Stimulated activated naive CD8-positive, alpha-beta T cell treated with anti-CD3 and anti-CD28 coated beads, Interleukin-15, Interleukin-2, amounts not matched to agents 100 U/mL and 50 U/mL, for 24 hours (primary cell): ENCODE measurements at regions not wholly inside any gene's neighbourhood (a gene's known extent, or its start where the extent isn't known, plus 50 kb on each side); places are given as distances from the start of the nearest gene placed in this dataset.
"Not testable (repeated sequence)": the region's sequence is repeated elsewhere in the genome, so short reads cannot be mapped to it uniquely, and the experiment has no call there.

Experiments
- ATAC-seq: fragments of 150-1000 bp; cut with Tn5 transposase; one replicate; pipeline ENCODE4 v1.10.0; 2021
- DNase-seq: peaks from one replicate; pipeline ENCODE4 v3.0.0; 2021

DNA sequence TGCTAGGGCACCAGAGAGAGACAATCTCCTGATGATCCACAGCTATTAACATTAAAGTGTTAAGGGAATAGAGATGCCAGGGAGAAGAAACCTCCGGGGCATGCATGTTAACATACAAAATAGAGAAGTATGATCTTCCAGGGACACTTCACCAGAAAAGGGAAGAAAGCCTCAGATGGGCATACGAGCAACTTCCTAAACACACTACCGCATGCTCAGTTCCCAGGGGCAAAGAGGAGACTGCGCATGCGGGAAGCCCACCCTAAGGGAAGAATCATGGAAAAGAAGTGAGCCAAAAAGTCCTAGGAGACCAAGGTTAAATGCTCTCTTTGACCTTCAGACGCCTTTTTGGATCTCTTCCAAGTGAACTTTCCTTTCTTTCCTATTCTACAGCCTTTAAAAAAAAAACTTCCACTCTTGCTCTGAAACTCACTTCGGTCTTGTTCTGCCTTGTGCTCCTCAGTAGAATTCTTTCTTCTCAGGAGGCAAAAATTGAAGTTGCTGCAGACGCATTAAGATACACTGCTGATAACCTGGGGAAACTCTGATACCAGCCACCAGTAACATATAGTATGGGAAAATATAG, 1211.3 kb downstream of the REEP3 start:
- DNase-seq (no peak), ATAC-seq (no peak)

DNA sequence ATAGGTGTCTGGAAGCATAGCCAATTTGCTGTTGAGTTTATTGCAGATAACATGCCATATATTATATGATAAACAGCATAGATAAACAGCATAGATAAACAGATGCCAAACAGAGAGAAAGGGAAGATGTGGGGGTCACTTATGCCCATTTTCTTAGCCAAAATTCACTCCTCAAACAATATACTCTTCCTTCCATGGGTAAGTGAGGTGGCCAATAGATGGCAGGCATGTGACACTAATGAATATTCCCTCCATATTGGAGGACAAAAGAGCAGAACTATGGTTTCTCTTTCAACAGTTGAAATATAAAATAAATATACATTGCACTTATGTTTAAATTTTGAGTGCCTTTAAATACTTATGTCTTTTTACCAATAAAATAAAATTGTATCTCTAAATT, 1212.8 kb downstream of the REEP3 start:
- DNase-seq = no peak
- ATAC-seq = no peak

DNA sequence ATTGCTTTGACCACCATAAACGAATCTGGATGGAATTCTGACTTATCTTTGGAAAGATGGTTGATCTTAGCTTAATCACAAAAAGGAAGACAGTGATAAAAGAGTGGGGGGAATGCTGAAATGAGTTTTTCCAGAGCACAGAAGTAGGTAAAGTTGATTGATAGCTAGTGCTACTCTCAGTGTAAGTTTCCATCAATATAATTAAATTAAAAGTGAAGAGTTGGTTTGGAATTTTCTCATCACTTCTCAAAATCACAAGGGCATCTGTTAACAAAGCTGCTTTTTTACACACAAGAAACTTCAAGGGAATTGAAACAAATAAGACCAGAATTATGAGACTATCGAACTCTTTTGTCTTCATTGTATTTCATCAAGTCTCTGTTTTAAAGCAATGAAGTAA, 1217.3 kb downstream of the REEP3 start:
- DNase-seq = no peak
- ATAC-seq = no peak

DNA sequence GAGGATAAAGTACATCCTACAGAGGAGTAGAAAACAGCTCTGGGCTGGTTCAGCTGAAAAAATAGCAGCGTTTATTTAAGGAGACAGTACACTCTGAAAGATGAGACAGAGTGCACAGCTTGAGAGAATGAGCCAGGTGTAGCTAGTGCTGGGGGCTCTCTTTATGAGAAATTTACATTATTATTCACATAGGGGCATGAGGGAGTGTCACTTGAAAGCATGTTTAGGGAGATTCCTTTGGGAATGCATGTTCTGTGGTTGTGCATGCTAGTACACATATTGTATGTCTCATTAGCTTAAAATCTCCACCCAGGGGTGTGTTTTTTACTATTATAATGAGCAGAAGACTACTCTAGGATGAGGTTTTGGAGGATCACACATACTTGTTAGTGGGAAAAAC, 1224.4 kb downstream of the REEP3 start:
- no peak for DNase-seq
- no peak for ATAC-seq

DNA sequence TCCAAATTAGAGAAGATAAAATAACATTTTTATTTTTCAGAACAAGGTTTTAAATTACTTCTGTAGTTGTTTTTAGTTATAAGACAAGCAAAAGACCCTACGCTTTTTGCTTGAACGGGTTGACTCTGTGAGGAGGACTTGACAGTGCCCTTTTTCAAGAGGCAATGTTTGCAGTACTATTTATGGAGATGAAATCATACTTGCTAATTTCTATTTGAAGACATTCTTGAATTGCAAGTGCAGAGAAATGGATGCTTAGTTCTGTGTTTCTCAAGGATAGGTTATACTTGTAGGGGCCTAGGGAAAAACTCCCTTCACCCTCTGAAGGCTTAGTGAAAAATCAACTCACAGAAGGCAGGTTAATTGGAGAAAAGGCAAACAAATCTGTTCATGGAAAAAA, 1229.5 kb downstream of the REEP3 start:
- no peak for DNase-seq
- no peak for ATAC-seq

DNA sequence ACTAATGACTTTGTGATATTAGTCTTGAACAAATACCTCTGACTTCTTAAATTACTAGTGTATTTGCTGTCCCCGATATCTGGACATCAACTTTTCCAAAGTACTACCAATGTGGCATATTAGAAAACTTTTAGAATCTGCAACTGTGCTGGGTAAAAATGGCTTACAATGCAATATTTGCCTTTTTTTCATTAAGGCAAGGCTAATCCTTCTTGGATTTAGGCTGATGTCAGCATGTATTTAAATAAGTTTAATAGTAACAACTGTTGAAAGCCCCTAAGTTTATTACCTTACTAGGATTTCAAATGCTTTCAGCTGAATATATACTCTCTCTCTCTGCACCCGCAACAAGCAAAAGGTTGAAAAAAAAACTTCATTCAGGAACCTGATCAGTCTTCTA, 1232.3 kb downstream of the REEP3 start:
- ATAC-seq = no peak
- no peak for DNase-seq

DNA sequence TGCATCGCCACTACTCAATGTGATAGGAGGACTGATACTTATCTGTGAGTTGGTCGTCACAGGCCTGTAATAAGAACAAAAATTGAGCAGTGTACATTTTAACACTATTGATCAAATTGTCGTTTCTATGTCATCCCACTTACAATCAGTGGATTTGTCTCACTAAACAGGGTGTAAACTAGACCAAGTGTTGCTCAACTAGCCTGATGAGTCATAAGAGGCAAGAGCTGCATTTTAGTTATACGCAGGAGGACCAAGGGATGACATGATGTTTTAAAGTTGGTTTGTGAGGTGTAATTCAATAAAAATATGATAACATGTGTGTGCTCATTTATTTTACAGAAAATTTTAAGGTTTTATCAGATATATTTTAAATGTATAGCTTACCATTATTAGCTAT, 1239.2 kb downstream of the REEP3 start:
- DNase-seq (no peak), ATAC-seq (no peak)

DNA sequence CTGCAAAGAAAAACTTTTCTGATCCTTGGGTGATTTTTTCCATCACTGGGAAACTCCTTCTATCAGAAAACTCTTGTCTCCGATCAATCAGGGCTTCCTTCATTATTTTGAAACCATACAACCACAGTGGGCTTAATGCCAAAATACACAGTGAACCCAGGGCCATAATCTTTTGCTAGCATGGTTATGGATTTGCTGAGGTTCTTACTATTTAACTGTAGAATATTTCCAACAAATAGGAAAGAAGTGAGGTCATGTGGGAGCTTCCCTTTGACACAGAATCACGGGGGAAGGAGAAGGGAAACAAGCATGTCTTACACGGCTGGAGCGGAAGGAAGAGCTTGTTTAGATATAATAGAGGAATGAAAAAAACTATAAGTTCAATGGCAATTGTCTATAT, 1241.7 kb downstream of the REEP3 start:
- ATAC-seq = no peak
- no peak for DNase-seq

DNA sequence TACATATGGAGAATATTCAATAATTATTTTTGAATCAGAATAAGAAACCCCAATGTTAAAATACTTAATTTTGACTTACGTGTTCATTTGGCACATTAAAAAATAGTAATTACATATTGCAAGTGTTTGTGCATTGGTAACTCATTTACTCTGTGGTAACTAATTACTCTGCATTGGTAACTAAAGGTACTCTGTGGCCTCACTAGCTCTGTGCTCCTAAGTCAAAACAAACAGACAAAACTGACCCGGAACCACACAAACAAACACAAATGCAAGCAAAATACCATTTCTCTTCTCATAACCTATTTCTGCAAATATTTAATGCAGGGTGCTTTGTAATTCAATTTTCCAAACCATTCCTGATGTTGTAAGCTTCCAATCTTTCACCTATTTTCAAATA, 1244.3 kb downstream of the REEP3 start:
- no peak for ATAC-seq
- DNase-seq = no peak

DNA sequence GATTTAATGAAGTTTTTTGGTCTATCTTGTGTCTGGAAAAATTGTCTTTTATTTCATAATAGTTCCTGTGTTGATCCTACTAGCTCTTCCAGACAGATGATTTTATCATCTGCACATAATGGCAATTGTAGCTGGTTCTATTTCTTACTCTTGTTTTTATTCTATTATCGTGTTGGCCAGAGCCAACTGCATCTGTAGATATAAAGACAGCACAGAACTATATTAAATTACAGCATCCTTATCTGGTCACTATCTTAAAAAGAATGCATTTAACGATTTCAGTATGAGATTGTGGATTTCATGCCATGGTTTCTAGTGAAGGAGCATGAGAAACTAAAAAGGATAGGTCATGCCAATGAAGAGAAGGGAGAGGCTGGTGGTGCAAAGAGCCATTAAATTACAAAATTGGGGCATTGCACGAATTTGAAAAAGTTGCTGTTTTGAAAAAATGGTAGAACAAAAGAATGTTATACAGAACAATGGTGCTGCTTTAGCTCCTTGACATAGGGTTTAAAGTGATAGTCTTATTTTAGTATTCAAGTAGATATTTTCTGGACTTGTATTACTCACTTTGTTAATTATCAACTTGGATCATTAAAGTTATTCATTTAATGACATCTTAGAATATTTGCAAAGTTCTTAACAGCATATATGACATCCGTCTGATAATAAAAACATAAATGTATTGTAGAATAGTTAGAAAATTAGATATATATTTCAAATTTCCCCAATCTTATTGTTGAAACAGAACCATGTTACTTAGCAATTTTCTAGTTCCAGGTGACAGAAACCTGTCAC, 1250.3 kb downstream of the REEP3 start:
- ATAC-seq = no peak

DNA sequence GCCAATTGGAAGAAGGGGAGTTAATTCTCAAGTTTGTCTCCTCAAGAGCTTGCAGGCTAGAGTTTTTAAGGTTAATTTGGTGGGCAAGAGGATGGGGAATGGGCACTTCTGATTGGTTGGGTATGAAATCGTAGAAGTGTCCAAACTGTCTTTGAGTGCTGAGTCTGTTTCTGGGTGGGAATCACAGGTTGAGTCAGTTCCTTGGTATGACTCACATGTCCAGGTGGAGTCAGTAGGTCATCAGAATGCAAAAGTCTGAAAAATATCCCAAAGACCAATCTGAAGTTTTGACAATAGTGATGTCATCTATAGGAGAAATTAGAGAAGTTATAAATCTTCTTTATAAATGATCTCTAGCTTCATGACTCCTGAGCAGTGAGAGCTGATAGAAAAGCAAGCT, 1252.2 kb downstream of the REEP3 start:
- no peak for DNase-seq
- ATAC-seq = no peak

More for the DNA sequence above, 1250.3 kb downstream of the REEP3 start:
- DNase-seq = no peak

DNA sequence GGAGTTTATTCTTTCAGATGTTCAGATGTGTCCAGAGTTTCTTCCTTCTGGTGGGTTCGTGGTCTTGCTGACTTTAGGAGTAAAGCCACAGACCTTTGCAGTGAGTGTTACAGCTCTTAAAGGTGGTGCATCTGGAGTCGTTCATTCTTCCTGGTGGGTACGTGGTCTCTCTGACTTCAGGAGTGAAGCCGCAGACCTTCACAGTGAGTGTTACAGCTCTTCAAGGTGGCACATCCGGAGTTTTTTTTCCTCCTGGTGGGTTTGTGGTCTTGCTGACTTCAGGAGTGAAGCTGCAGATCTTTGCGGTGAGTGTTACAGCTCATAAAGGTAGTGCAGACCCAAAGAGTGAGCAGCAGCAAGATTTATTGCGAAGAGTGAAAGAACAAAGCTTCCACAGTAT, 1263.2 kb downstream of the REEP3 start:
- DNase-seq, ATAC-seq: not testable (repeated sequence)

DNA sequence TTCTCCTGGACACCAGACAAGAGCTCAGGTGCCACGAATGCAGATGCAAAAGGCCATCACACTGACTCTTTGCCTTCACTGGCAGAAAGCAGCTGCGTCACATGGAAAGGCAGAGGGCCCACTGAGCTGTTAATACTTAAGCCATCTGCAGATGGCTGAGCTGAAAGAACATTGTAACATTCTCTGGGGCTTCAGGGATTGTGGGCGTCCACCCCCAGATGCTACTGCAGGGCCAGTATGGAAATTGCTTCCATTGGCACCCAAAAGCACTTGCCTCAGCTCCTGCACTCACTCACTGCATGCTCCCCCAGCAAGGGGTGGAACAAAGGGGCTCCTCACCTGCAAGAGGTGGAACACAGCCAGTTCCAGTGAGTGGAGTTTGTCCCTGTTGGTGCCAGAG, 1264.6 kb downstream of the REEP3 start:
- ATAC-seq = no peak
- no peak for DNase-seq

DNA sequence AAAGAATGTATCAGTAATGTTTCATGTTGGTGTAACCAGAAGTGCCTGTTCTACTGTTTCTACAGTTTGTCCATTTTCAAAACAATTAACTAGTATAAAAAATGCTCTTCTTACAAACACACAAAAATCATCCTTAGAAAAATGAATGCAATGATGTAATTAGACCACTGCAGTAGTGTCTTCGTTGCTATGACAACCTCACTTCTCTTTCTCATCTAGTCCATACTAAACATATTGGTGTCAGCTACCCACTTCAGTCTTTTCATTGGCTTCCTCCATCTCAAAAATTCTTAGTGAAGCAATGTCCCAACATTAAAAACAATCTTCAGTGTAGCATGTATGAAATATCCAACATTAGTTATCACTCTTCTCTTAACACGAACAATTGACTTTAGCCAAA, 1265.8 kb downstream of the REEP3 start:
- no peak for ATAC-seq
- no peak for DNase-seq

DNA sequence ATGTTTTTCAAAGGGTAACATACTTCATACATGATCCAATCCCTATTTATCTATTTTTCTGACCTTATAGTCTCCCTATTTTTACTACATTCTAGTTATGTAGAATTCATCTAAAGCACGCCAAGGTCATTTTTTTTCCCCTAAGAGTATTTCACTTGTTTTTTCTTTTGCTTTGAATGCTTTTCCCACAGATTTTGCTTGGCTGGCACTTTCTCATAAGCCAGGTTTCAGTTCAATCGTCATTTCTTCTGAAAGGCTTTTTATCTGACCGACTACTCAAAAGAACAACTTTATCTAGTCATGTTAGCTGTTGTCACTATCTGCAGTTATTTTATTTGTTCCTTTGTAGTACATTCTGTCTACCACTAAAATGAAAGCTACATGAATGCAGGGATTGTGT, 1274.6 kb downstream of the REEP3 start:
- ATAC-seq (no peak), DNase-seq (no peak)

DNA sequence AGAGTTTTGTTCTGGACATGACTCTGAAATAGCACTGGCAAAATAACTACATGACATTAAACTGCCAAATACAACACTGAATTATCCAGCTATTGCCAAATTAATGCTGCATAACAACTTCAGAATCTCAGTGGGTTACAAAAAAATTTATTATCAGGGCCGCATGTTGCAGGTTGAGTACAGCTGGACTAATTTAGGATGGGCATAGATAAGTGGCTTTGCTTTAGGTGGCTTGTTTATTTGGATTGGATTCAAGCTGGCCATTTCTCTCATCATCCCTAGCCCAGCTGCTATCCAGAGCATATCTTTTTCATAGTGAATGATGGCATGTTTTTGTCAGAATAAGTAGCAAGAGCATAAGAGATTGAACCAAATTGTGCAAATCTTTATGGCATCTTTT, 1277.1 kb downstream of the REEP3 start:
- no peak for ATAC-seq

DNA sequence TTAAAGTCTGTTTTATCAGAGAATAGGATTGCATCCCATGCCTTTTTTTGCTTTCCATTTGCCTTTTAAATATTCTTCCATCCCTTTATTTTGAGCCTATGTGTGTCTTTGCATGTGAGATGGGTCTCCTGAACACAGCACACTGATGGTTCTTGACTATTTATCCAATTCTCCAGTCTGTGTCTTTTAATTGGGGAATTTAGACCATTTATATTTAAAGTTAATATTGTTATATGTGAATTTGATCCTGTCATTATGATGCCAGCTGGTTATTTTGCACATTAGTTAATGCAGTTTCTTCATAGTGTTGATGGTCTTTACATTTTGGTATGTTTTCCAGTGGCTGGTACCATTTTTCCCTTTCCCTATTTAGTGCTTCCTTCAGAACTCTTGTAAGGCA, 1287.0 kb downstream of the REEP3 start:
- ATAC-seq, DNase-seq: not testable (repeated sequence)

More for the DNA sequence above, 1277.1 kb downstream of the REEP3 start:
- DNase-seq = no peak

DNA sequence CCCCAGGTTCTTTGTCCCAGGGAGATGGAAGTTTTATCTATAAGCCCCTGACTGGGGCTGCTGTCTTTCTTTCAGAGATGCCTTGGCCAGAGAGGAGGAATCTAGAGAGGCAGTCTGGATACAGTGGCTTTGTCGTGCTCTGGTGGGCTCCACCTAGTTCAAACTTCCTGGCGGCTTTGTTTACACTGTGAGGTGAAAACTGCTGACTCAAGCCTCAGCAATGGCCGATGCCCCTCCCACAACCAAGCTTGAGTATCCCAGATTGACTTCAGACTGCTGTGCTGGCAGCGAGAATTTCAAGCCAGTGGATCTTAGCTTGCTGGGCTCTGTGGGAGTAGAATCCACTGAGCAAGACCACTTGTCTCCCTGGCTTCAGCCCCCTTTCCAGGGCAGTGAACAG, 1288.8 kb downstream of the REEP3 start:
- not testable (repeated sequence) for DNase-seq, ATAC-seq

DNA sequence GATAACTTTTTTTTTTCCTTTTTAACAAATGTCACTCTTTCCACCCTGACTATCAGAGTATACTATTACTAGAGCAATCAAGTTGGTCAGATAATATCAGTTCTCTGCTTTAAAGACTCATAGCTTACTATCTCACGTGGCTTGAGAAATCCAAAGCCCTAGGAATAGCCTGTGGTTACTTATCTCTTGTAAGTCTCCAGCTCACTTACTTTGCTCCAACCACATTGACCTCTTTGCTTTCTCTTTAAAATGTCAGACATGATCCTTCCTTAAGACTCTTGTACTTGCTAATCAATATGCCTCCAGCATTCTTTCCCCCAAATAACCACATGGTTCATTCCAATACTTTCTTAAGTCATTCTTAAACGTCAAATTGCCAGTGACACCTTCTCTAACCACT, 1292.2 kb downstream of the REEP3 start:
- no peak for ATAC-seq

DNA sequence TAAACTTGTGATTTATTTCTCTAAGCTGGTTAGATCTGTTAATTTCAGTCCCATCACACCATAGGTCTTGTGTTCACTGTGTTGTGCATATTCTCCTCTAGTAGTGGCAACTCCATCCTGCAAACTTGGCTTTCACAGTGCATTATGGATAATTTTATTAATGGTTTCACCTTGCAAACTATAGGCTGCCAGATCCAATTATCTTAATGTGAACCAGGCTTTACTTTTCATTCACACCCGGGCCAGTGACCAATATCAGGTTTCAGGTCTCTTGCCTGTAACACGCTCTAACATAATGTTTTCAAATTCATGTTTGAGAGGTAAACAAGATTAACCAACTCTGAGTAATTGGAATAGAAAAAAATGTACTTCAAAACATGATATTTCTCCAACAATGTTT, 1293.0 kb downstream of the REEP3 start:
- ATAC-seq (no peak), DNase-seq (no peak)

More for the DNA sequence above, 1292.2 kb downstream of the REEP3 start:
- no peak for DNase-seq

DNA sequence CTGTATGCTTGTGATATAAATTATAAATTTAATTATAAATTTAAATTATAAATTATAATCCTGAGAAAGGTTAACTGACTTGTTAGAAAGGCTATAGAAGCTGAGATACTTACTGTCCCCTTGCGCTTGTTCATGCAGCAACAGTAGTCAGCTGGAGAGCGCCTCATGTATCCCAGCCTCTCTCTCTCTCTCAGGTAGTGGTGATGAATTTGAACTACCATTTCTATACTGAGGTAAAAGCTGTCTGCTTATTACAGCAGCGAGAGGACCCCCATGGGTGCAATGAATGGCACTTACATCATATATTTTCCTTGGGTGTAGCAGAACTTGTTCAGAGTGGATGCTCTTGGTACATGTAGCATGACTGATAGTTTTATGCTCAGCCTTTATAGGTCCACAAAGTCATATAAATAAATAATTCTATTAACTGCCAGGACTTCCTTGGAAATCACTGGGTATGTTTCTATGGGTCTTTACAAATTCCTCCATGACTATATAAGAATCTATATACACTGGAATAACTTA, 1308.7 kb downstream of the REEP3 start:
- DNase-seq (no peak), ATAC-seq (no peak)

DNA sequence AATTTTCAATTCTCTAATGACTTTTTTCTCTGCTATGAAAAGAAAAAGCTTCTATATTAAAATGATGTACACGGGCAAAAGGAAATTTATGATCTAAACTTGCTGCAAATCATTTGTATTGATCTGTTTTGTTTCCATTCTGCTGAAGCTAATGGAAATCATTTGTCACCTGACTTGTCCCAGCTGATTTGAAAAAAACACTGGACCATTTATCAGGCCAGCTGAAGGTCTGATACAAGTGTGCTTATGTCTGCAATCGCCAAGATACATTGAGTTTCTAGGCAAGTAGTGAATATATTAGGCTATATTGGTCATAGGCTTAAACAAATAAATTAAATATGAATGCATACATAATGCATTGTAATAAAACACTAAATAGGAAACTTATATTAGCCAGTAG, 1309.7 kb downstream of the REEP3 start:
- ATAC-seq (no peak), DNase-seq (no peak)

DNA sequence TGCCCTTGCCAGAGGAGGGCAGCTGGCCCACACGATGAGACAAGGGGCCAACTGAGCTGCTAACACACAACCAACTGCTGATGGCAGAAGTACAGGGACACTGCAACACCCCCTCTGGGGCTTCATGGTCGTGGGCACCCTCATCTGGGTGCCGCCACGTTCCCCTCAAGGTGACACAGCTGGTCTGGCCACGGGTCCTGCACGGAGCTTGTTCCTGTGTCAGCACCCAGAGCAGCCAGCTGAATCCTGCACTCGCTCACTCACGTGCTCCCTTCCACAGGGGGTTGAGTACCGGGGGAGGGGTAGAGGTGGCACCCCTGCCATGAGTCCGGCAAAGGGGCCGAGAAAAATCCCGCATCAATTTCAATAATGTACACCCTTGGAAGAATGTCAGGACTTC, 1319.1 kb downstream of the REEP3 start:
- ATAC-seq = no peak

DNA sequence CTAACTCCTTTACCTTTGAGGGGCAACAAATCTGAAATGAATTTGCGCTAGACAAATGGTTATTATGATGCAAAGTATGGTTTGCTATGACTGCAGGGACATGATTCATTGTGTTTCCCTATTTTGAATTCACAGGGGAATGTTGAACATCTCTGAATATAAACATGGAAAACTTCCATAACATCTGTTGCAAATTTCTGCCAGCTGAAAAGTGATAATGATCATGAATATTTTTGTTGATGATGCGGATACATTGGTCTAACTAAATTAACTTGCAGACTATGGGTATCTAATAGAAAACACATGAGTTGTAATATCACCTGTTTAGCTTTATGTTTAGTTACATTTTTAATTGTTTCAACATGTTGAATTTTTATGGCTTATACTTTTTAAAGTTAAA, 1325.5 kb downstream of the REEP3 start:
- ATAC-seq = no peak
- no peak for DNase-seq

More for the DNA sequence above, 1319.1 kb downstream of the REEP3 start:
- no peak for DNase-seq
